COLO668 (cell line): ENCODE measurements at regions not wholly inside any gene's neighbourhood (a gene's known extent, or its start where the extent isn't known, plus 50 kb on each side); places are given as distances from the start of the nearest gene placed in this dataset.
"Not testable (repeated sequence)": the region's sequence is repeated elsewhere in the genome, so short reads cannot be mapped to it uniquely, and the experiment has no call there.

Experiments
- DNase-seq: peaks from one replicate; lab custom pipeline; 2025; ENCODE audit not compliant: unreplicated experiment; lab: John Stamatoyannopoulos, UW

GRCh38 chr15:47035475-47036406 is 681.6 kb upstream of the SEMA6D start:
- DNase-seq, result no peak

- no peak for DNase-seq
Measured at GRCh38 chr15:47037003-47037402, 680.3 kb upstream of the SEMA6D start.

- DNase-seq, result no peak
Measured at GRCh38 chr15:47039225-47039624, 678.1 kb upstream of the SEMA6D start.

- DNase-seq, result no peak
Measured at GRCh38 chr15:47041301-47041700, 676.0 kb upstream of the SEMA6D start.

GRCh38 chr15:47047981-47048380 is 669.3 kb upstream of the SEMA6D start:
- not testable (repeated sequence) for DNase-seq

GRCh38 chr15:47066392-47066791 is 650.9 kb upstream of the SEMA6D start:
- DNase-seq, result no peak

GRCh38 chr15:47077846-47078245 is 639.5 kb upstream of the SEMA6D start:
- DNase-seq, result not testable (repeated sequence)

- no peak for DNase-seq
Measured at GRCh38 chr15:47095833-47096232, 621.5 kb upstream of the SEMA6D start.

GRCh38 chr15:47098526-47098925 is 618.8 kb upstream of the SEMA6D start:
- not testable (repeated sequence) for DNase-seq

- DNase-seq, result not testable (repeated sequence)
Measured at GRCh38 chr15:47099801-47100200, 617.5 kb upstream of the SEMA6D start.

- not testable (repeated sequence) for DNase-seq
Measured at GRCh38 chr15:47108800-47109199, 608.5 kb upstream of the SEMA6D start.

GRCh38 chr15:47116698-47117097 is 600.6 kb upstream of the SEMA6D start:
- no peak for DNase-seq

- no peak for DNase-seq
Measured at GRCh38 chr15:47119349-47119748, 598.0 kb upstream of the SEMA6D start.

- DNase-seq, result no peak
Measured at GRCh38 chr15:47124430-47125102, 592.7 kb upstream of the SEMA6D start.

- DNase-seq, result no peak
Measured at GRCh38 chr15:47129033-47129432, 588.3 kb upstream of the SEMA6D start.

- DNase-seq, result not testable (repeated sequence)
Measured at GRCh38 chr15:47131450-47131849, 585.9 kb upstream of the SEMA6D start.

- no peak for DNase-seq
Measured at GRCh38 chr15:47135267-47135666, 582.0 kb upstream of the SEMA6D start.

GRCh38 chr15:47136236-47136635 is 581.1 kb upstream of the SEMA6D start:
- DNase-seq, result no peak

GRCh38 chr15:47139965-47140364 is 577.3 kb upstream of the SEMA6D start:
- DNase-seq, result no peak

- no peak for DNase-seq
Measured at GRCh38 chr15:47157827-47158226, 559.5 kb upstream of the SEMA6D start.

GRCh38 chr15:47158573-47158972 is 558.7 kb upstream of the SEMA6D start:
- no peak for DNase-seq

- no peak for DNase-seq
Measured at GRCh38 chr15:47177177-47177576, 540.1 kb upstream of the SEMA6D start.
